B cell (primary cell): ENCODE measurements at regions not wholly inside any gene's neighbourhood (a gene's known extent, or its start where the extent isn't known, plus 50 kb on each side); places are given as distances from the start of the nearest gene placed in this dataset.

Experiments used
- EZH2 ChIP-seq: IDR thresholded peaks from 2 replicates; pipeline ENCODE4 v1.6.1; 2012; ENCODE audit warnings: borderline replicate concordance, low read depth, mild to moderate bottlenecking, moderate library complexity, low read length; ENCODE audit not compliant: insufficient read depth, poor library complexity, severe bottlenecking
- TF ChIP-seq, protein P1 (sequence below): fragments of 200-600 bp; IDR thresholded peaks from one replicate; pipeline ENCODE4 v1.8.0; 2022; ENCODE audit warnings: antibody characterized with exemption, mild to moderate bottlenecking

DNA sequence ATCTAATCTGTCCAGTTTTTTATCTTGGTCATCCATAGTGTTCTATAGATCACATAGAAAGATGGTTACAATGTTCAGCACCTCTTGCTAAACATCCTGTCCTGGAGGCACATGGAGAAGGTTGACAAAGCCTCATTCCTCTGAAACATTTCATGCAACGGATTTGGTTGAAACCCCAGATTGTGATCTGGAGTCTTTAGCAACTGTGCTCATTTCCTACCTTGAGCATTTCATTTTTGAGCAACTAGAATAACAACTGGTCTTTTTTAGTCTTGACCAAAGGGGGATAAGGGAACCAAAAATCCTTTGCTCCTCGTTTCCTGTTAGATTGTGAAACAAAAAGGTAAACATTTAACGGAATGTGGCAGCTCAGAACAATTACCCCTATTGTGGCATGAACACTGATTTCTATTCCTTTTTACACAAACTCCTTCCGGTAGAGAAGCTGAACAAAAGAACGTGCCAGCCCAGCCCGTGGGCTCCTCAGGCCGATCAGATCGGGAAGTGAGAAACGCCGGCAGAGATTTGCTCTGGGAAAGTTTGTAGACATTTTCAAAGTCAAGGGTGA, 94.7 kb upstream of the ERRFI1 start:
- no peak for TF ChIP-seq EZH2
- TF ChIP-seq, protein P1, sequence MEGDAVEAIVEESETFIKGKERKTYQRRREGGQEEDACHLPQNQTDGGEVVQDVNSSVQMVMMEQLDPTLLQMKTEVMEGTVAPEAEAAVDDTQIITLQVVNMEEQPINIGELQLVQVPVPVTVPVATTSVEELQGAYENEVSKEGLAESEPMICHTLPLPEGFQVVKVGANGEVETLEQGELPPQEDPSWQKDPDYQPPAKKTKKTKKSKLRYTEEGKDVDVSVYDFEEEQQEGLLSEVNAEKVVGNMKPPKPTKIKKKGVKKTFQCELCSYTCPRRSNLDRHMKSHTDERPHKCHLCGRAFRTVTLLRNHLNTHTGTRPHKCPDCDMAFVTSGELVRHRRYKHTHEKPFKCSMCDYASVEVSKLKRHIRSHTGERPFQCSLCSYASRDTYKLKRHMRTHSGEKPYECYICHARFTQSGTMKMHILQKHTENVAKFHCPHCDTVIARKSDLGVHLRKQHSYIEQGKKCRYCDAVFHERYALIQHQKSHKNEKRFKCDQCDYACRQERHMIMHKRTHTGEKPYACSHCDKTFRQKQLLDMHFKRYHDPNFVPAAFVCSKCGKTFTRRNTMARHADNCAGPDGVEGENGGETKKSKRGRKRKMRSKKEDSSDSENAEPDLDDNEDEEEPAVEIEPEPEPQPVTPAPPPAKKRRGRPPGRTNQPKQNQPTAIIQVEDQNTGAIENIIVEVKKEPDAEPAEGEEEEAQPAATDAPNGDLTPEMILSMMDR: no peak
